Mucosa of rectum (tissue), 2 donors: ENCODE measurements at regions not wholly inside any gene's neighbourhood (a gene's known extent, or its start where the extent isn't known, plus 50 kb on each side); places are given as distances from the start of the nearest gene placed in this dataset.
"Not testable (repeated sequence)": the region's sequence is repeated elsewhere in the genome, so short reads cannot be mapped to it uniquely, and the experiment has no call there.

Source experiments
- H3K27ac ChIP-seq, 2 donors: one replicate each; pipeline ENCODE4 v1.7.0; 2013; ENCODE audit warnings: inconsistent platforms in 2 of 2, low read depth in 2 of 2, low read length in 2 of 2
- H3K27me3 ChIP-seq, 2 donors: one replicate each; pipeline ENCODE4 v1.7.0; 2013; ENCODE audit warnings: low read length in 2 of 2; ENCODE audit not compliant: control insufficient read depth in 2 of 2, insufficient read depth in 2 of 2
- H3K36me3 ChIP-seq, 2 donors: one replicate each; pipeline ENCODE4 v1.7.0; 2013; ENCODE audit warnings: low read length in 2 of 2; ENCODE audit not compliant: control insufficient read depth in 2 of 2, insufficient read depth in 2 of 2
- H3K4me1 ChIP-seq, 2 donors: one replicate each; pipeline ENCODE4 v1.7.0; 2013; ENCODE audit warnings: low read length in 2 of 2, mild to moderate bottlenecking in 1 of 2; ENCODE audit not compliant: control insufficient read depth in 2 of 2, insufficient read depth in 2 of 2
- H3K4me3 ChIP-seq, 2 donors: one replicate each; pipeline ENCODE4 v1.7.0; 2013; ENCODE audit warnings: low read length in 2 of 2
- H3K9ac ChIP-seq, 2 donors: one replicate each; pipeline ENCODE4 v1.7.0; 2013; ENCODE audit warnings: low read length in 2 of 2, low read depth in 1 of 2, mild to moderate bottlenecking in 1 of 2
- H3K9me3 ChIP-seq, 2 donors: one replicate each; pipeline ENCODE4 v1.7.0; 2013; ENCODE audit warnings: low read length in 2 of 2; ENCODE audit not compliant: control insufficient read depth in 2 of 2
- donor health status: healthy.
- donor health status: Normal muscosa, but diverticular disease.

DNA sequence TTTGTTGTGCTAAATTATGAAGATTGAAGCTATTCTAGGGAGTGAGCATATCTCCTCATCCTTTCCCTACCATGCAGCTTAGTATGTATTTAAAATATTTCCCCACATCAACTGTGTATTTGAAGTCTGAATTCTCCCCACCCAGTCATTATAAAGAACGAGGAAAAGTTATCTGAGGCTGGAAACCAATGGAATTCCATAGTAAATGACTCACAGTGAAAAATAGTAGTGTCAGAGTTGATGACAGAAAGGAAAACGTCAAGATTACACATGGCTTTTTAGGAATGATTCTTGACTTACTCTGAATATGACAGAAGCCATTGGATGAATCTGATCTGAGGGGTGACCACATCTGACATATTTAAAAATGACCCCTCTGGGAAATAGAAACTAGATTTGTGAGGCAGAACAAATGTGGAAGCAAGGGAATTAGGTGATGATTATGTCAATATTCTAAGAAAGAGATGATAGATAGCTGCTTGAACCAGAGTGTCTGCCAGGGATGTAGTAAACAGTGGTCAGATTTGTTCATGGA, 1768.9 kb upstream of the CDH9 start:
- no peaks in the 10 kb centered on the region for H3K4me1 ChIP-seq
- H3K27me3 ChIP-seq = no peaks in the 10 kb centered on the region

DNA sequence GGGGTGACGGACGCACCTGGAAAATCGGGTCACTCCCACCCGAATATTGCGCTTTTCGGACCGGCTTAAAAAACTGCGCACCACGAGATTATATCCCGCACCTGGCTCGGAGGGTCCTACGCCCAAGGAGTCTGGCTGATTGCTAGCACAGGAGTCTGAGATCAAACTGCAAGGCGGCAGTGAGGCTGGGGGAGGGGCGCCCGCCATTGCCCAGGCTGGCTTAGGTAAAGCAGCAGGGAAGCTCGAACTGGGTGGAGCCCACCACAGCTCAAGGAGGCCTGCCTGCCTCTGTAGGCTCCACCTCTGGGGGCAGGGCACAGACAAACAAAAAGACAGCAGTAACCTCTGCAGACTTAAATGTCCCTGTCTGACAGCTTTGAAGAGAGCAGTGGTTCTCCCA, 1760.6 kb upstream of the CDH9 start:
- not testable (repeated sequence) for H3K9ac ChIP-seq, H3K4me1 ChIP-seq, H3K4me3 ChIP-seq, H3K27me3 ChIP-seq, H3K27ac ChIP-seq, H3K36me3 ChIP-seq, H3K9me3 ChIP-seq

More for the DNA sequence above, 1768.9 kb upstream of the CDH9 start:
- Histone ChIP-seq H3K9me3 (peaks cover 0 to 4% of the 10 kb centered on the region in 2 donors), H3K9ac (no peak overlapping the region), H3K4me3 (no peak overlapping the region), H3K36me3 (no peaks in the 10 kb centered on the region), H3K27ac (no peak overlapping the region)

DNA sequence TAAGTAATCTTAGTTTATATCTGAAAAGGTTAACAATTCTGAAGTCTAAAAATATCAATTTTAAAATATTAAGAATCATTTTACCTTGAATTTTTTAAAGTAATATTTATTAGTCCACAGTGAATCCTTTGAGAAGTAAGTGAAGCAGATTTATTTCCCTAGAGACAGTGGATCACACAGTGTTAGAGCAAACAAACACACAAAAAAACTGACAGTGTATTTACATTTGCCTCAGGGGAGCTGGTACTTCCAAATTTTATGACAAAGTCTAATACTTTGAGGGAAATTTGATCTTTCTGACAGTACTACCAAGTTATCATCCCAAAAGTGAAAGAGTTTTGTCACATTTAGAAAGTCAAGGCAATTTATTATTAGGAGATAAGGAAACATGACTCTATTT, 1750.6 kb upstream of the CDH9 start:
- no peaks in the 10 kb centered on the region for H3K4me1 ChIP-seq
- H3K27ac ChIP-seq = no peak overlapping the region
- H3K27me3 ChIP-seq = no peaks in the 10 kb centered on the region
- H3K4me3 ChIP-seq = no peak overlapping the region
- no peaks in the 10 kb centered on the region for H3K36me3 ChIP-seq
- no peak overlapping the region for H3K9ac ChIP-seq
- H3K9me3 ChIP-seq = no peaks in the 10 kb centered on the region

DNA sequence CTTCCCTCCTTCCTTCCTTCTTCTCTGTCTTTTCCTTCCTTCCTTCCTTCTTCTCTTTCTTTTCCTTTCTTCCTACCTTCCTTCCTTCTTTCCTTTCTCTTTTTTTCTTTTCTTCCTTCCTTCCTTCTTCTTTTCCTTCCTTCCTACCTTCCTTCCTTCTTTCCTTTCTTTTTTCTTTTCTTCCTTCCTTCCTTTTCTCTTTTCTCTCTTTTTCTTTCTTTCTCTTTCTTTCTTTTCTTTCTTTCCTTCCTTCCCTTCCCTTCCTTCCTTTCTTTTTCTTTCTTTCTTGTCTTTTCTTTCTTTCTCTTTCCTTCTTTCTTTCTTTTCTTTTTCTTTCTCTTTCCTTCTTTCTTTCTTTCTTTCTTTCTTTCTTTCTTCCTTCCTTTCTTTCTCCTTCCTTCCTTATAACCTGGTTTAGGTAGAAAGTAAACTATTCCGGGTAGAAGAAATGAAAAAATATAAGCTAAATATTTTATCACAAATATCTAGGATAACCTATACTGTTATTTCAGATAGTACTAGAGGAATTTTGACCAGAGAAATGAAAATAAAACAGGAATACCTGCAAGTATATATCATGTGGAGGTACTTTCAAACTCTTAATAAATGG, 1741.8 kb upstream of the CDH9 start:
- no peaks in the 10 kb centered on the region for H3K27me3 ChIP-seq
- H3K4me1 ChIP-seq = no peaks in the 10 kb centered on the region
- no peak overlapping the region for H3K27ac ChIP-seq
- no peaks in the 10 kb centered on the region for H3K9me3 ChIP-seq
- H3K4me3 ChIP-seq = no peak overlapping the region
- no peaks in the 10 kb centered on the region for H3K36me3 ChIP-seq
- no peak overlapping the region for H3K9ac ChIP-seq

DNA sequence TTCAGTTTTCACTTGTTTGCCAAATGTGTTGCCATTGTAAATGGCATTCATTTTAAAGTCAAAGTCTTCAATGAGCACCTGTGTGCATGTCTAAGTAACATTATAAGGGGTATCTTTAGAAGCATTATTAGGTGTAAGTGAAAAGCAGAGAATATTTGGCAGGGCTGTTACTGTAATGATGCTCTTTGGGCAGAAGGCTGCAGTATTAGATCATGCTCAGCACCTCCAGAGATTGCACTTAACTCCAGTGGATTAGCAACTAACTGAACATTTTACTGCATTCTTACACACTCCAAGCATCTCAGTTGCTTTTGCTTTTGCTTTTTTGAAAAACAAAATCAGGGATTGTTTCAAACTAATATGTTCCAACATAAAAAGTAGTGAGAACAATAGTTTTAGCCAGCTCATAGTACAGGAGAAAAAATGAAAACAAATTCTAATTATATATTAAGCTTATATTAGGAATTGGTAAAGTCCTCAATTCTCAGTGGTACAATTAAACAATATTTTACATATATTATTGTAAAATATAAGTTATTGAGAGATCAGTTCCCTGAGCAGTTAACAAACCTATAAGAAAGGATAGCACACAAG, 1740.9 kb upstream of the CDH9 start:
- no peaks in the 10 kb centered on the region for H3K9me3 ChIP-seq
- no peak overlapping the region for H3K27ac ChIP-seq
- no peak overlapping the region for H3K9ac ChIP-seq
- H3K4me3 ChIP-seq = no peak overlapping the region
- H3K36me3 ChIP-seq = no peaks in the 10 kb centered on the region
- no peaks in the 10 kb centered on the region for H3K27me3 ChIP-seq
- no peaks in the 10 kb centered on the region for H3K4me1 ChIP-seq

DNA sequence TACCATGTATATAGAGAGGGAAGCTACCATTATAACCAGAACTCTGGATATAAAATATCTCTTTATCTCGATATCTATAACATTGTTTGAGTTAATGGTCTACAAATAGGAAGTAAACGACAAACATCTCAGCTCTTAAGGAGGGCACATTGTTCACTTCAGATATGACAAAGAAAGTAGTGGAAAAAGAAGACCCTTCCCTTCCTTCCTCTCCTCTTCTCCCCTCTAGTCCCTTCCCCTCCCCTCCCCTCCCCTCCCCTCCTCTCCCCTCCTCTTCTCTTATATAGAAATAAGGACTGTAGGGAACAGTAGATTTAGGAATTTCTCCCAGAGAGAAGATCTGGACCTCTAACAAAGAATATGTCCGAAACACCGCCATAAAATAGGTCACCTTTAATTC, 1731.9 kb upstream of the CDH9 start:
- H3K27ac ChIP-seq = no peak overlapping the region
- H3K36me3 ChIP-seq = no peaks in the 10 kb centered on the region
- H3K9ac ChIP-seq = no peak overlapping the region
- H3K9me3 ChIP-seq = no peaks in the 10 kb centered on the region
- H3K4me1 ChIP-seq = no peaks in the 10 kb centered on the region
- H3K4me3 ChIP-seq = no peak overlapping the region
- H3K27me3 ChIP-seq = no peaks in the 10 kb centered on the region

DNA sequence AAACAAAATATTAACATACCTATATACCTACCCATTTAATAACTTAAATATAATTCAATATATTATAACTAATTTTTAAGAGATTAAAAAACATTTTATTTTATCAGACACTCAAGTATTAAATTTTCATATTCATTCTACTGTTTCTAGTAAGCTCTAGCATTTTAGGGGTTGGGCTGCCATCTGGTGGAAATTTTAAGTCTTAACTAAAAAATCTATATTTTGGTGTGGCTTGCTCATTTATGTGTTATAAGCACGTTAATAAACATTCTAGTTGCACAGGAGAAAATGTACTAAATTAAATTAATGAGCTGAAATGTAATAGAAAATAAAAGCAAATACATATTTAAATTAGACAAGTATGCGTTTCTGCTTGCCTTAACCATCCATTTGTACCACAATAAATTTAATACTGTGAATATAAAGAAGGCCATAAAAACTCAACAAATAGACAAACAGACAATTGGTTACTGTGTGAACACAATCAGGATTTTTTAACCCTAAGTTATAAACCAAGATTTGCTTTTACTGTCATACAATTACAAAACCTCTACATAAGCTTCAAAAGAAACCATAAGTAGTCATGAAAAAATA, 1728.3 kb upstream of the CDH9 start:
- Histone ChIP-seq H3K4me1 (no peaks in the 10 kb centered on the region), H3K27me3 (no peaks in the 10 kb centered on the region), H3K9me3 (no peaks in the 10 kb centered on the region), H3K4me3 (no peak overlapping the region), H3K27ac (no peak overlapping the region), H3K36me3 (no peaks in the 10 kb centered on the region), H3K9ac (no peak overlapping the region)

DNA sequence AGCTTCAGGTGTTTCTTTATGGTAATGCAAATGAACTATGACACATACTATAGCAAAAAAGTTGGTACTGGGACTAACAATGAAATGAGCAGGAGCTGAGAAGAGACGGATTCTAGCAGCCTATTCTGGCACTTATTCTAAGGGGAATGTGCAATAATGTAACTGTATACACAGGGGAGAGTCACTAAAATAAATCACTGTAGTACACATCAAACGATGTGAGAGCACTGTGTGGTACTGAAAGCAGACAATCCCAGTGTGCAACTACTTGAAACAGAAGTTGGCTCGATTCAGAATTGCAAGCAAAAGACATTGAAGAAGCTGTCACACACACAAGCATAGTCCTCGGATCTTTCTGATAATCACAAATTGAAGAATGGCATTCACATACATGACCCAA, 1713.0 kb upstream of the CDH9 start:
- Histone ChIP-seq H3K4me3 (no peak overlapping the region), H3K27ac (no peak overlapping the region), H3K9ac (no peak overlapping the region), H3K9me3 (peaks cover 0 to 2% of the 10 kb centered on the region in 2 donors), H3K4me1 (no peaks in the 10 kb centered on the region), H3K36me3 (no peaks in the 10 kb centered on the region), H3K27me3 (no peaks in the 10 kb centered on the region)

DNA sequence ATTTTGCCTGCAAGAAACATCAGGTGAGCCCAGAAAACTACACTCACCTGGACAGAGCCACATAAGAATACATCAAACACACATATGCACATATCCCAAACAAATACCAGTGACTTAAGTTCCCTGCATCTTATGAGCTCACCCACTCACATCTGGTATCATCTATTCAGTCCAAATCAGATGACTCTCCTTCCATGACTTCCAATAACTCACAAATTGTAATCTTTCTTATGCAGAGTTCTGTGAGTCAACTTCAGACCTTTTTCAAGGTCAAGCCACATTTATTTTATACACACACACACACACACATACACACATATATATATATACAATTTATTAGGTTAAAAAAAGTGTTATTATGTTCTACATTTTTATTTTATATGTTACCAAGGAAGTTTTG, 1711.9 kb upstream of the CDH9 start:
- Histone ChIP-seq H3K4me1 (no peaks in the 10 kb centered on the region), H3K9me3 (peaks cover 0 to 2% of the 10 kb centered on the region in 2 donors), H3K27ac (no peak overlapping the region), H3K27me3 (no peaks in the 10 kb centered on the region), H3K36me3 (no peaks in the 10 kb centered on the region), H3K4me3 (no peak overlapping the region), H3K9ac (no peak overlapping the region)

DNA sequence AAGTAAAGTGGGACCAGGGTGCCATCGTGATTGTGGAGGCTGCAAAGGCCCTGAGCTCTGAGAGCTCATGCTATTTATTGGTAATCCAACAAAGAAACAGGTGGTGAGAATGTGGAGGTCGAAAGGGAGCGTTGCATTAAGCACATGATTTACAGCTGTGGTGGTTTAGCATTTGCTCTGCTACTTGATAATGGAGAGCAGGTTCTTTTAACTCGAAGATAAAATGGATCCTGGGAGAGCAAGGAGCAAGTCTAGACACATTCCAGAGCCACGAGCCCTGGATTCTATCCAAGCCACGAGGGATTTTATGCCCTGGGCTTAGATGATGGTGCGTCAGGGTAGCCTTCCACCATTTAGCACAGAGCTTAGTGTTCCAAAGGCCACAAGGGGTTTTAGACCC, 1710.1 kb upstream of the CDH9 start:
- no peak overlapping the region for H3K9ac ChIP-seq
- H3K36me3 ChIP-seq = no peaks in the 10 kb centered on the region
- peaks cover 0 to 2% of the 10 kb centered on the region in 2 donors for H3K9me3 ChIP-seq
- no peaks in the 10 kb centered on the region for H3K4me1 ChIP-seq
- no peaks in the 10 kb centered on the region for H3K27me3 ChIP-seq
- H3K4me3 ChIP-seq = no peak overlapping the region
- H3K27ac ChIP-seq = no peak overlapping the region
